ENCODE measurements at regions not wholly inside any gene's neighbourhood (a gene's known extent, or its start where the extent isn't known, plus 50 kb on each side); places are given as distances from the start of the nearest gene placed in this dataset.

GRCh38 chr6:157755746-157756411, 67.2 kb upstream of the SNX9 start:
- no peaks in the 10 kb centered on the region for H3K36me3 ChIP-seq (ENCODE audit: control insufficient read depth in 2 of 4, insufficient read depth in 4 of 4, low read length in 3 of 4)
- no peak overlapping the region for H3K9ac ChIP-seq (replicated peaks in 1 of 4; ENCODE audit: extremely low read depth in 1 of 4, low read depth in 3 of 4, low read length in 3 of 4)
- no peak overlapping the region; the same call in 1 of the 2 replicates for H3K18ac ChIP-seq (ENCODE audit: extremely low read depth, low read length)
- FAIRE-seq, result no peak
- WGBS, 2 experiments (ENCODE audit: extremely low coverage in 1 of 2, insufficient coverage in 1 of 2, insufficient read length in 1 of 2, insufficient replicate concordance in 2 of 2, low coverage in 1 of 2, low lambda C conversion rate in 2 of 2, missing lambda C conversion rate in 1 of 2), result 82% methylated on average over 3 of the region's 3 CpGs; no CpG with 5 or more reads in 1 of the 2 experiments
- H2BK15ac ChIP-seq (ENCODE audit: low read length), result no peak overlapping the region
- no peak for TF ChIP-seq BCL11A (IDR thresholded peaks at IDR 0.05; ENCODE audit: low read depth in 2 of 2, low read length in 2 of 2)
- no peak for TF ChIP-seq TCF12 (IDR thresholded peaks at IDR 0.05; ENCODE audit: low read depth, low read length)
- TF ChIP-seq JUN (IDR thresholded peaks at IDR 0.05; ENCODE audit: low read depth, low read length), result no peak
- peaks cover 0 to 2% of the 10 kb centered on the region in 2 experiments; a peak in 1 of 4 replicates for H3K9me3 ChIP-seq (ENCODE audit: insufficient read depth in 2 of 2, low read depth in 1 of 2, low read length in 1 of 2)
- no peak overlapping the region for H3K56ac ChIP-seq (replicated peaks; ENCODE audit: insufficient read length, low read depth, low read length)
- no peak overlapping the region for H2BK120ac ChIP-seq (replicated peaks; ENCODE audit: low read depth, low read length)
- no peak overlapping the region for H2AK5ac ChIP-seq (ENCODE audit: low read depth, low read length)
- no peaks in the 10 kb centered on the region for H4K20me1 ChIP-seq (replicated peaks in 1 of 2; ENCODE audit: control insufficient read depth in 1 of 2, insufficient read depth in 2 of 2, low read length in 2 of 2)
- H3K4me1 ChIP-seq (replicated peaks in 1 of 4; ENCODE audit: control insufficient read depth in 3 of 4, insufficient read depth in 4 of 4, low read length in 3 of 4), result peaks cover 0 to 5% (median 5%) of the 10 kb centered on the region in 4 experiments; a peak in 4 of 7 replicates
- H3K4ac ChIP-seq (replicated peaks; ENCODE audit: insufficient read length, low read depth, low read length), result no peak overlapping the region
- no peaks in the 10 kb centered on the region for H3K23me2 ChIP-seq (ENCODE audit: low read depth, low read length)
- H3K27ac ChIP-seq (ENCODE audit: low read depth, low read length), result no peak overlapping the region
- no peaks in the 10 kb centered on the region for H3K79me2 ChIP-seq (ENCODE audit: control insufficient read depth in 1 of 2, insufficient read depth in 2 of 2, low read length in 2 of 2)
- peak overlapping the region; percentile 17 for H2BK20ac ChIP-seq (ENCODE audit: low read length)
- H3K4me2 ChIP-seq (ENCODE audit: insufficient read depth in 1 of 2, low read depth in 2 of 2, low read length in 2 of 2), result no peak overlapping the region
- H3K4me3 ChIP-seq (ENCODE audit: extremely low read depth in 1 of 4, insufficient read depth in 2 of 4, low read depth in 3 of 4, low read length in 4 of 4), result no peak overlapping the region
- ChIA-PET CTCF (ENCODE audit: partially characterized antibody) (interaction anchor here (0.6 to 6.5 kb wide), 31 partner anchors 10 to 314 kb away, joined by 3 to 54 read pairs (median 6); no protein-coding TSS in a partner anchor), POLR2A (ENCODE audit: partially characterized antibody) (interaction anchor here (0.6 kb wide), 1 partner anchor 118 kb away, joined by 3 read pairs; no protein-coding TSS in a partner anchor)
- H2AFZ ChIP-seq (ENCODE audit: low read length), result no peak overlapping the region
- no peak overlapping the region for H4K5ac ChIP-seq (ENCODE audit: insufficient read length, low read depth, low read length)
- H4K8ac ChIP-seq (ENCODE audit: extremely low read depth, insufficient read depth, low read length), result no peak overlapping the region
- H2BK5ac ChIP-seq (ENCODE audit: low read depth, low read length), result peak overlapping the region; percentile 41; the same call in 1 of the 2 replicates
- H2BK12ac ChIP-seq (ENCODE audit: low read depth, low read length), result peak overlapping the region; percentile 89; the same call in 1 of the 2 replicates
- no peak overlapping the region for H3K23ac ChIP-seq (ENCODE audit: insufficient read length)
- DNase-seq (ENCODE audit: low read depth in 1 of 2, low spot score in 2 of 2), result no peak
- no peak overlapping the region for H3K14ac ChIP-seq (ENCODE audit: insufficient read length)
- no peak overlapping the region for H4K91ac ChIP-seq (replicated peaks; ENCODE audit: insufficient read length, low read length)
- H3K79me1 ChIP-seq (ENCODE audit: low read depth, low read length), result no peaks in the 10 kb centered on the region
- no peaks in the 10 kb centered on the region for H3K27me3 ChIP-seq (replicated peaks in 1 of 4; ENCODE audit: control insufficient read depth in 3 of 4, extremely low read depth in 1 of 4, insufficient read depth in 3 of 4, low read length in 3 of 4)
